T follicular helper cell (primary cell): ENCODE measurements at regions not wholly inside any gene's neighbourhood (a gene's known extent, or its start where the extent isn't known, plus 50 kb on each side); places are given as distances from the start of the nearest gene placed in this dataset.
"Not testable (repeated sequence)": the region's sequence is repeated elsewhere in the genome, so short reads cannot be mapped to it uniquely, and the experiment has no call there.

Source experiments
- DNase-seq: peaks from one replicate; pipeline ENCODE4 v3.0.0-alpha.2; 2020; ENCODE audit warnings: low read depth

DNA sequence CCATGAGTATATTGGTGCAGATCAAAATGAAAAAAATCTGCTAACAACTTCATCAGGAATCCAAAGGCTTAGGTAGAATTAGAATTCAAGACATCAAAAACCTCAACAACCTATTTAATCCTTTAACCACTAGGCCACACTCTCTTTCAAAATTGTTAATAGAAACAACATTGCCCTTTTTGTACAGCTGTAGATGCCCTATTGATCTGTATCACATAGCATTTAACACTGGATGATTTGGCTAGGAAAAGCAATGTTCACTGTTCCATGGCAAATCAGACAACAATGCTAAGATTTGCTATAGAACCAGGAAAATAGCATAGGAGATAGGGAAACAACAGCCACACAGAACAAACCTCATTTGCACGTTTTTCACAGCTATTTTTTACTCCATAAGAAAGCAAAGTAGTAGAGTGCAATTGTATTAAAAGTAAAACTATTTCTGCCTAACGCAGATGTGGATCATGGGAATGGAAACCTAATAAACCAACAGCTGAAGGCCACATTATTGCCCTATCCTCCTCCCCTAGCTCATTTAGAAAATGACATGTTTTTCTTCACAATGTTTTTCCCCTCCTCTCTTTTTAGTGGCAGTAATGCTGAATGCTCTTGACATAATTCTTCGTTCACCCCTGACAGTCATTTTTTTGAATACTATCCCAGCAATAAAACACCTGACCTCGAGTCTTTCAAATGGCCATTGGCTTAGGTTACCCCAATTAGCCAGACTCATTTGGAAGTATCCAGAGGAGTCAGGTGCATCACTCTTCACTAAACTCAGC lies 373.0 kb upstream of the CCNH start:
- DNase-seq = no peak

DNA sequence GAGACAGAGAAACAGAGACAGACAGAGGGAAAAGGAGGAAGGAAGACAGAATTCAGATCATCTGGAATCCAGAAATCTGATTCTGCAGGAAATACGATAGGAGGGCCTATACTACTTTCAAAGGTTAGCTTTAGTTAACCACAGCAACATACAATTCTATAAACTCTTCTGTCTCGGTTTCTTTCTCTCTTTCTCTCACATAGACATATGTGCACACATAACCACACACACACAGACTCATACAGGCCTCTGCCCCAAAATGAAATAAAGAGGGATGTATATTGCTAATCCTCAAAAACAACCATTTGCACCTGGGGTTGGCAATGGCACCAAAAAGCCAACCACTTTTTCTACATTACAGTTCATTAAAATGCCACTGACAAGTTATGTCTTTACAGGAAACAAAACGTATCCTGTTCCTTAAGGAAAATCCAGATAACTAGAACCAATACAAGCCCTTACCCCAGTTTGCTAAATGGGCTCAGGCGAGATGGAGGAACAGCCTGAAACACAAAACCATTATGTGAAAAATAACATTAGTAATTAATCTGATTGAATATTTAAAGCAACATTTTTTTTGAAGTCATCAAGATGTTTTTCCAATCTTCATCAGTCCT lies 372.3 kb upstream of the CCNH start:
- DNase-seq = no peak

DNA sequence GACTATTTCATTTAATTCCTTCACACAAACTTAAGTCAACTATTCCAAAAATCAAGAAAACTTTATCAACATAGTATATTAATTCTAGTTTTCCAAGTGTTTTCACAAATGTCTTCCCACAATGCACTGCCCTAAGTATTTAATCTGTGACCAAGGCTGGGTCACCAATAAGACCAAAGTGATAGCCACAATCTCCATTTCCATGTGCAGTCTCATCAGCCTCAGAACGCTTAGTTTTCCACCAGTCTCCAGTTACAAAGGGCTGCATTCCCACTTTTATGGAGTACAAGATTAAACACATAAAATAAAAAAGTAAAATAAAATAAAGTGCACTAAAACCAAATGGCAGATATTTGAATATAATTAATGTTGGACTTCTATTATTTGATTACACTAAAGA lies 371.6 kb upstream of the CCNH start:
- DNase-seq = no peak

DNA sequence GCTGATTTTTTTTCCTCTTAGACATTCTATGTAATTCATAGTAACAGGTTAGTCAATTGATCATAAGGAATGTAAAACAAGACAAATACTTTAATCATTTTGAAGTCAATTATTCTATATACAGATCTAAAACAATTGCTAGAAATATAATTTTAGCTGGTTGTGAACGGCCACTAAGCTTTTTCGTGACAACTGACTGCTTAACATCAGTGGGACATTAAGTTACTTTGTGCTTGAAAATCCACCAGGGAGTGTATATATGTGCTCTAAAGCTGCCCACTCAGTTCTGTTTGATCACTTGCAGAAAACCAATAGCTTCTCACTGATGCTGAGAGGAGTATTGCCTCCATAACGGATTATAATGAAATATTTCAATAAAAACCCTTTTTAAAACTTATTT lies 370.2 kb upstream of the CCNH start:
- DNase-seq = no peak

DNA sequence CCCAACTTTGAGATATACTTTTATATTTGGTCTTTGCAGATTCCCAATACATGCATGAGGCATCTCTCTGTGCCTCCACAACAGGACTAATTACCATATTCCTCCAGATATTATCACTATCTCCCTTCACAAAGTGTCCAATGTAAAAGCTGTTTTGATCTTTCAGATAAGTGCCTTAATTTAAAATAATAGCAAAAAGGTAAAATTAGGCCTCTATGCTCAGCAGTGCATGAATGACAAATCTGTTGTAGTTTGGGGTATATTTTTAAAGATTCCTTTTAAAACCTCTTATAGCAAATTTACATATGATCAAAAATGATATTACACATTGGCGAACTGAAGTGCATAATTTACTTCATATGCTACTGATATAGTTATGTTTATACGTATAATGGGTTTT lies 369.2 kb upstream of the CCNH start:
- DNase-seq = no peak

DNA sequence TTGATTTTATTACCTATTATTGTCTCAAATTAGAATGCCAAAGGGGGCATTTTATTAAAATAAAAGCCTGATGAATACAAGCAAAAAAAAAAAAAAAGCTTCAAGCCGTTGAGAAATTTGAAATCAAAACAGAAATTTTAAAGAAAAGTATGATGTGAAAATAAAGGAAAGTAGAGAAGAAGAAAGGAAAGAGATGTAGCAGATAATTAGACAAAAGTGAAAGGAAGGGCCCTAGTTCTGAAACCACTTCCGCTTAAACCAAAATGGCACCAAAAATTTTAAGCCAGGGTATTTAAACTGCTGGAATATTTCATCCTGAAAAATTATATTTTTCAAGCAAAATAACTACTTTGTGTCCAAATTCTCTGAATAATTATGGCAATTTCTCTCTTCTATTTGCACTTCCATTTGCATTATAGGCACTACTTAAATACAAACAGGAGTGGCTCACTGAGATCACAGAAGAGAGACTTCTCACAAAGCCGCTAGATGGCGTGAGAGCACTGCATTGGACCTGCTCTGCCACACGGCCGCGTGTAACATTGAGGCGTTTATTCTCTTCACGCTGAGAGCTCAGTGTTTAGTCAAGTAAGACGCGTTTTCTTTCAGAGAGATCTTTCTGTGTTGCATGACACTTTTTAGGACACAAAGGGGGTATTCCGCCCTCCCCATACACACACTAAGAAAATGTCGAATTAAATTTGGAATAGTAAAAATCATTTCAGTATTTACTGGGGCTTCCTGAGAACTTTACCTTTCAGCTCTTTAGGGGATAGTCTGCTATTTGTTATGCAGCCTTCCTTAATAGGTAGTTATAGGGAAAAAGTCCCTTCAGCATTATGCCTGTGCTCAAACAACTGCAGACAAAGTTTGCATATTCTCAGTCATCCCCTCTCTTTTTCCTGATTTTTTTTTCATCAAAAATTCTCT lies 368.4 kb upstream of the CCNH start:
- DNase-seq = peak; percentile 65

DNA sequence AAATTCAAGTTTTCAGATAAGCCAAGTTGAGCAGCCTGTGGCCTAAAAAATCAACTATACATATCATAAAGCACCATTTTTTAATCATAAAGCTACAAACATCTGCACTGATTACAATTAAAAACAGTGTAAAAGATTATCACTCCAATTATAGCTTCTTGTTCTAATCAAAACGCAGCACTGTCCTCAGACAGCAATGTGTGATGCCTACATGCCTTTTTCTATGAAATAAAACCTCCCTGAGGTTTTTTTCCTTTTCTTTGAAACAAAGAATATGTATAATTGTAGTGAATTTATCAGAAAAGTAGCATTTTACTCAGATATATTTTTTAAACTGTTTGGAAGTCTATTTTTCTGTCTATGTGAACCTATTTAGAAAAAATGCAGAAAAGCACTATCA lies 366.1 kb upstream of the CCNH start:
- DNase-seq = no peak

DNA sequence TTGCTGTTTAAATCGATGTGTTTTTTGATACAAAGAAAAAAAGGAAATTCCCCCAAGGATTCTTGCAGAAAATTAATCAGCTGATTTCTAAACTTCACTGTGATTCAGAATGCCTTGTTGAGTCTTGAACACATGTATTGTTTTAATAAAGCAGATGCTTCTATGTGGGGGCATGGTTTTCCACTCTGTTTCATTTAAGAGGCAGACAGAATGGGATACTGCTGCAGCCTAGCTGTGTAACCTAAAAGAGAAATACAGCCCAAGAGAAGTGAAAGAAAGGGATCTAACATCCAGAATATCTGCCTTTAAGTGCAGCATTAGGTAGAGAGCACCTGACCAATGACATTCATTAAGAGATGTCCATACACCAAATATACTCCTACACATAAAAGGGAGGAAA lies 365.1 kb upstream of the CCNH start:
- no peak for DNase-seq

DNA sequence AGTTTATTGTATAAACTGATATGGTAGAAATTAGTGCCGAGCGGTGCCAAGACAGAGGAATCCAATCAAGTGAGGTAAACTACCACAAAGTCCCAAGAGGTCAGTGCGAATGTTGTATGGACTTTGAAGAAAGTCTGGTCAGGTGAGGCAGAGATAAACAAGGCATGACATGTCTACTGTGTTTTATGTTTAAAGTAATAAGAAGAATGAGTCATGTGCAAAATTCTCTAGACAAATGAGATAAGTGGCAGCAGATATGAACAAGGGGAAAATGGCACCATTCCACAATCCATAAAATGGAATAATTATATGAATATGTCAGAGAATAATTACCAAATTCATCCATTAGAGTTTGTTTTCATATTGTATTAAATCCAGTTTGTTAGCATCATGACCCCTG lies 364.1 kb upstream of the CCNH start:
- DNase-seq = no peak

DNA sequence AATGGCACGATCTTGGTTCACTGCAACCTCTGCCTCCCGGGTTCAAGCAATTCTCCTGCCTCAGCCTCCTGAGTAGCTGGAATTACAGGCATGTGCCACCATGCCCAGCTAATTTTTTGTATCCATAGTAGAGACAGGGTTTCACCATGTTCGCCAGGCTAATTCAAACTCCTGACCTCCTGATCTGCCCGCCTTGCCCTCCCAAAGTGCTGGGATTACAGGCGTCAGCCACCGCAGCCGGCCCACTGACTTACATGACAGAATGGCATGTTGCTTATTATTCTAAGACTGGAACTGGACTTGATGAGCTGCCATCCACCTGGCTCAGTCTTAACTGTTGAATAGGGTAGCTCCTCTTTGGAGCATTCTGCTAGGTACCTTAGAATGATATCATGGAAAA lies 363.6 kb upstream of the CCNH start:
- DNase-seq = not testable (repeated sequence)

DNA sequence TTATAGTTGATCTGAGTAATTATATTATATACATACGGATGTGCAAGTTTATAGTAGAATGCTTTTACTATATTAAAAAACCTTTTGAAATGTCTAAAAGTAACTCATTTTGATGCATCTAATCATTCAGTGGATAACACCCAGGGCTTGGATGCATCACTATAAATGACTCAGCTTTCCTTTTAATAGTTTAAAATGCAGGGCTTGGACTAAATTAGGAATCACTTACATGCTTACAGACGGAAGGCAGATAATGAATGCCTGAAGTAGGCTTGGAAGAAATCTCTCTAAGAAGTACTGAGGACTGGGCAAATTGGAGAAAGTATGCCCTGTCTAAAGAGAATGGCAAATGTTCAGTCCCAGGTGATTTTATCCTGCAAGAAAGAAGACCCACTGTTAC lies 362.5 kb upstream of the CCNH start:
- no peak for DNase-seq

DNA sequence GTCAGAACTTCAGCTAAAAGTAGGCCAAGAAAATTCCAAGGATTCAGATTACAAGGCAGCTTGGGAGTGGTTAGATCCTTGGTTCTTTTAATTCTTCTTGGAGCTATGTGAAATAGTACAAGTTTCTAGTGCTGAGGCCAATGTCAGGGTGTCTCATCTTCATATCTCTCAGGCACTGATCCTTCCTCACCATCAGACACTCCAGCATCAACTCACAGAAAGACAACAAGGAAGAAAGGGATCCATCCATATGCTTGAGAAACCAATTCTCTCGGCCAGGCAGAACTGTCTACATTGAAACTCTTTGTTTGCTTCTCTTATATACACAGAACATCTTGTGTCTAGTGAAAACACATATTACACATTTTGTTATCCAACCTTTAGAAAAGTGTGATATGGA lies 362.1 kb upstream of the CCNH start:
- DNase-seq = no peak

DNA sequence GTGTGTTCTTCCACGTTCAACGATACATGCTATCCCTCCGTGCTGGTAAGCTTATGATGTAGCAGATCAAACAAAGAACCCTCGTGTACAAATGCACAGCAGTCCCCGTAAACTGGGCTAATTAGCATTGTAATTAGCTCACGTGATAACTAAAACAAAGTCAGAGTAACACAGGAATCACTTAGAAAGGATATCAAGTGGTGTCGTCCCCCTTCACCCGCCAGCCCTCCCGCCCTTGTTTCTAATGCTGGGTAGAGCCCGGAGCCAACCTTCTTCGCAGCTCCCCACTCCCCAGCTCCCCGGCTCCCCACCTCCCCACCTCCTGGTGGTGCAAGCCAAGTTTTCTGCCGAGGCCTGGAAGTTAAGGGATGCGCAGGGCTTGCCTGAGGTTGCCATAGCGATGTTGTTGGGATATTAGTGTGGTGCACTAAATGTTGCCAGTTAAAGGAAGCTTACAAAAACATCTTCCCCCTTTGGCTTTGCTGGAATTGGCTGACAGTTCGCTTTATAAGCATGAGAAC lies 357.9 kb upstream of the CCNH start:
- DNase-seq = no peak

DNA sequence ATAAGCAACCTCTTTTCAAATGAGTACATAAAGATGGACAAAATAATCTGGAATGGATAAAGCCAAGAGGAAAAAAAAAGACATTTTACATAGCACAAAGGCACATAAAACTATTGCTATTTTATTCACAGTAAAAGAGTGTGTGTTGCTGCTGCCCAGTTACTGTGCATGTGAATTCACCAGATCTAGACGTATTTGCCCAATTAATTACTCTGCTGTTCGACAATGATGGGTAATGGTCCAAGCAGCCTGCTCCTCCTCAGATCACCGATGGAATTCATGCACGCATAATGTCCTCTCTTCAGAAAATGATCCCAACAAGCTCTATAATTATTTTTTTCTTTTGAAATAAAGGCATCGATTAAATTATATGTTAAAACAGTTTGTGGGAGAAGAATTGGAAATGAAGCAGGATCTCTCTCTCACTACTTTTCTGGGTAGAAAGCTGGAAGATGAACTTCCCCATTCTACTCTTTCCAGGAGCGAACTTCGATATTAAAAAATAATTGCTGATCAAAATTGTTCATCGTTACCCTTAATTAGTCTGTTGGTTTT lies 357.4 kb upstream of the CCNH start:
- DNase-seq = no peak

DNA sequence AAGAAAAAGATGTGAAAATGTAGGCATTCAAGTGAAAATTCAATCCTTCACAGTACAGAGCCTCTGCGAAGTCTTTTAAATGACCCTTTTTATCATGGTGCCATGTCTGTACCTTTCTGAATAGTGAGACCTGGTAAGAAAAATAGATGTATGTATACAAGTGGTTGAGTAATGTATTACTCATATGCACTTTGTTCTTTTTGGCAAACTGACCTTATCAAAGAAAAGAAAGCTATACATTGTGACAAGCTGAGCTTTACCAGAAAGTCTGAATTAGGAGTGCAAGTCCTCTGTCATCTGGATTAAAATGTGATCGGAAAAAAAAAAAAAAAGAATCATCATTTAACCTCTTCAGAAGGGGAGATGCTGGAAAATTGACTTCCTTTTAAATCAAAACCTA lies 356.4 kb upstream of the CCNH start:
- no peak for DNase-seq

DNA sequence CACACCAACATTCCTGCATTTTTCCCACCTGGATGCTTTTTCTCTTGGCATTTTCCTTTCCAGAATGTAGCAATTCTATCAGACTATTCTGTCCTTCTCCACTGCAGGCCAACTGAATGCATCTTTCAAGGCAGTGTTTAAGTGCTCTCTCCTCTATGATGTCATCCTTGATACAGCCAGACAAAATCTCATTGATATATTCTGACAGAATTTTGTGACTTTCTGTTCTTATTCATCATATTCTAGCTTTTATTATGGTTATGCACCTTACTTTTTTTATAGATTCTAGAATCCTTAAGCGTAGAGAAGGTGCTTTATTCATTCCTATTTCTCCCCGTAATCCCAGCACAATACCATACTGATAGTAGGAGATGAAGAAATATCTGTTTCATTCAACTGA lies 355.5 kb upstream of the CCNH start:
- DNase-seq = no peak

DNA sequence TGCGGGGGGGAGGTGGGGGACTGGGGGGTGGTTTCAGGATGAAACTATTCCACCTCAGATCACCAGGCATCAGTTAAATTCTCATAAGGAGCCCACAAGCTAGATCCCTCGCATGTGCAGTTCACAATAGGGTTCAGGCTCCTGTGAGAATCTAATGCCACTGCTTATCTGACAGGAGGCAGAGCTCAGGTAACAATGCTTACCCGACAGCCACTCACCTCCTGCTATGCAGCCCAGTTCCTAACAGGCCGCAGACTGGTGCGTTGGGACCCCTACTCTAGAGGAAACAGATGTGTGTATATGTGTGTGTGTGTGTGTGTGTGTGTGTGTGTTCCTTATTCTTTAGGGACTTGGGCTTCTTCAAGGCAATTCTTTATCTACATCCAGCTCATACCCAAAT lies 352.3 kb upstream of the CCNH start:
- DNase-seq = no peak

DNA sequence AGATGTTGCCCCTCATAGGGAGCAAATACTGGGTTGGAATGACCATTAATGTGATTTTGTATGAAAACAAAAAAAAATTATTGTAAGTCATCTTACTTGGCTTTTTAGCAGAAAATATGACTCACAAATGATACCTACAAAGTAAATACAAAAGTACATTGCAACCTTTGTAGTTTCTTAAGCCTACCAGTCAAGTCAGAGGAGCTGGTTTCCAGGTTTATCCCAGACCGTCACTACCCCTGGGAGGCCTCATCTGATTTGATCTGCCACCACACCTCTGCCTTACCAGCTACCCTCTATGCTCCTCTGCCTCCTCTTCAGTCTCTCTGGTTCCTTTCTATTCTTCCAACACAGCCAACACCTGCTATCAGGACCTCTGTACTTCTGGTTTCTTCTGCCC lies 349.9 kb upstream of the CCNH start:
- DNase-seq = no peak

DNA sequence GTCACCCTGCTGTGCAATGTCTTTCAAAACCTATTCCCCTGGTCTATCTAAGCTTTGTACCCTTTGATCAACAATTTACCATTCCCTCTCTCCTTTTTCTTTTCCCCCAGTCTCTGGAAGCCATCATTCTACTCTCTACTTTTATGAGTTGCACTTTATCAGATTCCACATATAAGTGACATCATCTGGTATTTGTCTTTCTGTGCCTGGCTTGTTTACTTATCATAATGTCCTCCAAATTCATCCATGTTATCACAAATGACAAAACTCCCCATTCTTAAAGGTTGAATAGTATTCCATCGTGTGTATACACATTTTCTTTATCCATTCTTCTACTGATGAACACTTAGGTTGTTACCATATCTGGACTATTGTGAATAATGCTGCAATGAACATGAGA lies 344.2 kb upstream of the CCNH start:
- DNase-seq = no peak

DNA sequence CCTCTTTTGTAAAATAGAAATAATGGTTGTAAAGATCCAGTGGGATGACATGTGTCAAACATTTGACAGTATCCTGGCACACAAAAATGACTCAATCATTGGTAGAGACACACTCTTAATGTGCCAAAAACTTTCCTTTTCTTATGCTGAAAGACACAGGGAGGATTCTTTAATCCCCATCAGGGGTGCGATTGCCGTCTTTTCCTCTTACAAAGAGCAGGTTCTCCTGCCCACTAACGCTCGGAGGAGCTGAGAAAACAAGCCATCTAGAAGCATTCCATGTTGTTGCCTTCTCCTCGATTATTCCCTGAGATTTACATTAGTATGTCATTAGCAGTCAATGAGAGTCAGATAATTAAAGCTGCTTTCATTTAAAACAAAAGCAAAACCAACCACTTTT lies 342.6 kb upstream of the CCNH start:
- DNase-seq = no peak

DNA sequence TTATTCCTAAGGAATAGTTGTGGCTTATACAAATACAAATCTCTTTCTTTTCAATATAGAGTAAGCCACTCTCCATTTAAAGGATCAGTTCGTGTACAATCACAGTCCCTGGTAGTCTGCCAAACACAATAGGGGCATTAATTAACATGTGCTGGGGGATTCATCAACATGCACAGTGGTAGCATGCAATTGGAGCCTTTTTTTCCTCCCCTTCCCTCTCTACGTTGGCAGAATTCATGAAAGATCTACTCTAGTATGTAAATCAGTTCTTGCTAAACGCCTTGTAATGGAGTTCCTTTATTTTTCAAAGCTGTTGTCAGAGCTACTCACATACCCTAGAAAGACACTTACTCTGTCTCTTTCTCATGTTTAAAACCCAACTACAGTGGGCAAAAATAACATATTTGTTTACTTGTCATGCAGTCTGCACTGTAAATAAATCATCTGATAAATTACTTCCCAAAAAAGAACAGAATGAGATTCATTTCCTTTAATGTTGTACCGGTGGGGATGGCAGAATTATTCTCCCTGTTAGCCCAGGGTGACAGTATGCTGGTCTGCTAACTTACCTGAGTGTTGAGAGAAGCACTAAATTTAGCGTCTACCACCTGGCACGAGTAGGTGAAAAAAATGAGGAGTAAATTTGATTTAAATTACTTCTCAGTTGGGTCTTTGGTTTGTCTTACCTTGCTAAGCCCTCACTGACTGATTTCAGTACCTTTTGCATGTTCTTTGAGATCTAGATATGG lies 341.5 kb upstream of the CCNH start:
- DNase-seq = no peak

DNA sequence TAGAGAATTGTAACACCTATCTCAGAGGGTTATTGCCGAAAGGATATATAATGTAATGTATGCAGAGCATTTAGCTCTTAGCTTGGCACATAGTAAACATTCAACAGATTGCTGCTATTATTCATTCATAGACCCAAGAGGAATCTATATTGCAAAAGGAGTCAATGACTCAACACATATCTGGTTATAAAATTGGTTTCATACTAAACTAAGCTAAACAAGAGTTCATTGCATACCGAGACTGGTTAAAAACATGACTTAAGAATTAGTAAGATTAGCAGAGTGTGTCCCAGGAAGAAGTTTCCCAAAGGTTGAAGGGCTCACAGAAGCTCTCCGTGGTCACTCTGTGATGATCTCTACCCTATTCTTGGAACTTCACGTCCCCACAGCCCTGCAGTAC lies 339.6 kb upstream of the CCNH start:
- no peak for DNase-seq
